Astrocyte (in vitro differentiated cells and primary cell): ENCODE measurements at regions not wholly inside any gene's neighbourhood (a gene's known extent, or its start where the extent isn't known, plus 50 kb on each side); places are given as distances from the start of the nearest gene placed in this dataset.

Experiments
- EZH2 ChIP-seq: IDR thresholded peaks from 2 replicates; pipeline ENCODE4 v1.6.1; 2012; ENCODE audit warnings: mild to moderate bottlenecking, low read length, inconsistent platforms; ENCODE audit not compliant: insufficient read depth
- TF ChIP-seq, protein P1 (sequence below): IDR thresholded peaks from 2 replicates; pipeline ENCODE4 v1.5.1; 2011; ENCODE audit warnings: low read depth, mild to moderate bottlenecking, inconsistent platforms, low read length, moderate library complexity; ENCODE audit not compliant: insufficient read depth

DNA sequence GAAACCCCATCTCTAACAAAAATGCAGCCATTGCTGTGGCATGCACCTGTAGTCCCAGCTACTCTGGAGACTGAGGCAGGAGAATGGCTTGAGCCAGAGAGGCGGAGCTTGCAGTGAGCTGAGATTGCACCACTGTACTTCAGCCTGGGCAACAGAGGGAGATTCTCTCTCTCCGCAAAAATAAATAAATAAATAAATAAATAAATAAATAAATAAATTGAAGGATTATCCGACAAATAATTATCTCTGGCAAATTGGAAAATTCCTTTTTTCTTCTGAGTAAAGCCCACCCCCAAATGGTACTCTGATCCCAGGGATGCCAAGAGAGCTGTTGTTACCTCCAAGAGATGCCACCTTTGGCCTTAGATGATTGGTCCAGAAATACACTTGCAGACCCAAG is 137.9 kb downstream of the SUDS3 start:
- TF ChIP-seq, protein P1, sequence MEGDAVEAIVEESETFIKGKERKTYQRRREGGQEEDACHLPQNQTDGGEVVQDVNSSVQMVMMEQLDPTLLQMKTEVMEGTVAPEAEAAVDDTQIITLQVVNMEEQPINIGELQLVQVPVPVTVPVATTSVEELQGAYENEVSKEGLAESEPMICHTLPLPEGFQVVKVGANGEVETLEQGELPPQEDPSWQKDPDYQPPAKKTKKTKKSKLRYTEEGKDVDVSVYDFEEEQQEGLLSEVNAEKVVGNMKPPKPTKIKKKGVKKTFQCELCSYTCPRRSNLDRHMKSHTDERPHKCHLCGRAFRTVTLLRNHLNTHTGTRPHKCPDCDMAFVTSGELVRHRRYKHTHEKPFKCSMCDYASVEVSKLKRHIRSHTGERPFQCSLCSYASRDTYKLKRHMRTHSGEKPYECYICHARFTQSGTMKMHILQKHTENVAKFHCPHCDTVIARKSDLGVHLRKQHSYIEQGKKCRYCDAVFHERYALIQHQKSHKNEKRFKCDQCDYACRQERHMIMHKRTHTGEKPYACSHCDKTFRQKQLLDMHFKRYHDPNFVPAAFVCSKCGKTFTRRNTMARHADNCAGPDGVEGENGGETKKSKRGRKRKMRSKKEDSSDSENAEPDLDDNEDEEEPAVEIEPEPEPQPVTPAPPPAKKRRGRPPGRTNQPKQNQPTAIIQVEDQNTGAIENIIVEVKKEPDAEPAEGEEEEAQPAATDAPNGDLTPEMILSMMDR, result no peak
- no peak for TF ChIP-seq EZH2
